ENCODE measurements at regions not wholly inside any gene's neighbourhood (a gene's known extent, or its start where the extent isn't known, plus 50 kb on each side); places are given as distances from the start of the nearest gene placed in this dataset.

DNA sequence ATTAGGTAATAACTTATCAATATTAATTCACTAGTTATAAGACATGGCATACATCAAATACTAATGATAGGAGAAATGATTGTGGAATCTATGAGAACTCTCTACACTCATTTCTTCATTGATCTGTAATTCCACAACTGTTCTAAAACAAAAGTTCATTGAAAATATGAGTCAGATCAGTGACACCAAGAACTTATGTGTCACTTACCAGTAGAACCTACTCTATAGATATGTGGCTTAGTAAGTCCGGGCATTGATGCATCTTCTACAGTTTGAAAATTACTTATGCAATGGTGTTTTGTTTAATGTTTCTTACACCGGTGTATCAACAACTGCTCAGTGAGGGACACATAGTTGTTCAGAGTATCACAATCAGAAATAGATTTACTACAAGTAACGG lies 520.3 kb downstream of the ARAP2 start:
- DNase-seq (ENCODE audit: low read depth in 1 of 2, low spot score in 2 of 2) (no peak), FAIRE-seq (no peak)
- H2BK12ac ChIP-seq (ENCODE audit: low read depth, low read length), result no peak overlapping the region
- no peak overlapping the region for H3K4me3 ChIP-seq (ENCODE audit: extremely low read depth in 1 of 4, insufficient read depth in 2 of 4, low read depth in 3 of 4, low read length in 4 of 4)
- no peak overlapping the region for H3K4ac ChIP-seq (replicated peaks; ENCODE audit: insufficient read length, low read depth, low read length)
- no peaks in the 10 kb centered on the region for H3K9me3 ChIP-seq (ENCODE audit: insufficient read depth in 2 of 2, low read depth in 1 of 2, low read length in 1 of 2)
- H3K27ac ChIP-seq (ENCODE audit: low read depth, low read length), result no peak overlapping the region
- POLR2A ChIA-PET (ENCODE audit: partially characterized antibody), result no interaction called here
- H3K56ac ChIP-seq (replicated peaks; ENCODE audit: insufficient read length, low read depth, low read length), result no peak overlapping the region
- no peaks in the 10 kb centered on the region for H3K4me1 ChIP-seq (replicated peaks in 1 of 4; ENCODE audit: control insufficient read depth in 3 of 4, insufficient read depth in 4 of 4, low read length in 3 of 4)
- no peaks in the 10 kb centered on the region for H3K27me3 ChIP-seq (replicated peaks in 1 of 4; ENCODE audit: control insufficient read depth in 3 of 4, extremely low read depth in 1 of 4, insufficient read depth in 3 of 4, low read length in 3 of 4)
- H3K23me2 ChIP-seq (ENCODE audit: low read depth, low read length), result no peaks in the 10 kb centered on the region
- no peak overlapping the region for H4K91ac ChIP-seq (replicated peaks; ENCODE audit: insufficient read length, low read length)
- H3K18ac ChIP-seq (ENCODE audit: extremely low read depth, low read length), result no peak overlapping the region
- H2BK5ac ChIP-seq (ENCODE audit: low read depth, low read length), result no peak overlapping the region
- H3K36me3 ChIP-seq (ENCODE audit: control insufficient read depth in 2 of 4, insufficient read depth in 4 of 4, low read length in 3 of 4), result no peaks in the 10 kb centered on the region
- 93% methylated on average over 3 of the region's 3 CpGs; no CpG with 5 or more reads in 1 of the 2 experiments for WGBS, 2 experiments (ENCODE audit: extremely low coverage in 1 of 2, insufficient coverage in 1 of 2, insufficient read length in 1 of 2, insufficient replicate concordance in 2 of 2, low coverage in 1 of 2, low lambda C conversion rate in 2 of 2, missing lambda C conversion rate in 1 of 2)
- H2BK120ac ChIP-seq (replicated peaks; ENCODE audit: low read depth, low read length), result no peak overlapping the region
- H4K5ac ChIP-seq (ENCODE audit: insufficient read length, low read depth, low read length), result no peak overlapping the region
- no peaks in the 10 kb centered on the region for H4K20me1 ChIP-seq (replicated peaks in 1 of 2; ENCODE audit: control insufficient read depth in 1 of 2, insufficient read depth in 2 of 2, low read length in 2 of 2)
- no peaks in the 10 kb centered on the region for H3K79me1 ChIP-seq (ENCODE audit: low read depth, low read length)
- no peak overlapping the region for H3K4me2 ChIP-seq (ENCODE audit: insufficient read depth in 1 of 2, low read depth in 2 of 2, low read length in 2 of 2)
- H3K23ac ChIP-seq (ENCODE audit: insufficient read length), result no peak overlapping the region
- no peak overlapping the region for H2AFZ ChIP-seq (ENCODE audit: low read length)
- no peak for TF ChIP-seq GTF2F1 (IDR thresholded peaks at IDR 0.05; ENCODE audit: borderline replicate concordance, low read depth, low read length)
- no peak for TF ChIP-seq JUN (IDR thresholded peaks at IDR 0.05; ENCODE audit: low read depth, low read length)
- TF ChIP-seq SRF (IDR thresholded peaks at IDR 0.05; ENCODE audit: low read depth, low read length), result no peak
- TF ChIP-seq SP1 (IDR thresholded peaks at IDR 0.05; ENCODE audit: low read depth, low read length), result no peak
- H3K79me2 ChIP-seq (ENCODE audit: control insufficient read depth in 1 of 2, insufficient read depth in 2 of 2, low read length in 2 of 2), result no peaks in the 10 kb centered on the region
- no peak overlapping the region for H4K8ac ChIP-seq (ENCODE audit: extremely low read depth, insufficient read depth, low read length)
- H2BK15ac ChIP-seq (ENCODE audit: low read length), result no peak overlapping the region
- no peak overlapping the region for H3K9ac ChIP-seq (replicated peaks in 1 of 4; ENCODE audit: extremely low read depth in 1 of 4, low read depth in 3 of 4, low read length in 3 of 4)
- no peak overlapping the region for H2BK20ac ChIP-seq (ENCODE audit: low read length)
- CTCF ChIA-PET (ENCODE audit: partially characterized antibody), result interaction anchor here (0.9 to 1.4 kb wide), 3 partner anchors 9 to 260 kb away, joined by 3 to 9 read pairs (median 3); no protein-coding TSS in a partner anchor
- no peak overlapping the region for H3K14ac ChIP-seq (ENCODE audit: insufficient read length)
- H2AK5ac ChIP-seq (ENCODE audit: low read depth, low read length), result no peak overlapping the region
